ENCODE measurements at regions not wholly inside any gene's neighbourhood (a gene's known extent, or its start where the extent isn't known, plus 50 kb on each side); places are given as distances from the start of the nearest gene placed in this dataset.

DNA sequence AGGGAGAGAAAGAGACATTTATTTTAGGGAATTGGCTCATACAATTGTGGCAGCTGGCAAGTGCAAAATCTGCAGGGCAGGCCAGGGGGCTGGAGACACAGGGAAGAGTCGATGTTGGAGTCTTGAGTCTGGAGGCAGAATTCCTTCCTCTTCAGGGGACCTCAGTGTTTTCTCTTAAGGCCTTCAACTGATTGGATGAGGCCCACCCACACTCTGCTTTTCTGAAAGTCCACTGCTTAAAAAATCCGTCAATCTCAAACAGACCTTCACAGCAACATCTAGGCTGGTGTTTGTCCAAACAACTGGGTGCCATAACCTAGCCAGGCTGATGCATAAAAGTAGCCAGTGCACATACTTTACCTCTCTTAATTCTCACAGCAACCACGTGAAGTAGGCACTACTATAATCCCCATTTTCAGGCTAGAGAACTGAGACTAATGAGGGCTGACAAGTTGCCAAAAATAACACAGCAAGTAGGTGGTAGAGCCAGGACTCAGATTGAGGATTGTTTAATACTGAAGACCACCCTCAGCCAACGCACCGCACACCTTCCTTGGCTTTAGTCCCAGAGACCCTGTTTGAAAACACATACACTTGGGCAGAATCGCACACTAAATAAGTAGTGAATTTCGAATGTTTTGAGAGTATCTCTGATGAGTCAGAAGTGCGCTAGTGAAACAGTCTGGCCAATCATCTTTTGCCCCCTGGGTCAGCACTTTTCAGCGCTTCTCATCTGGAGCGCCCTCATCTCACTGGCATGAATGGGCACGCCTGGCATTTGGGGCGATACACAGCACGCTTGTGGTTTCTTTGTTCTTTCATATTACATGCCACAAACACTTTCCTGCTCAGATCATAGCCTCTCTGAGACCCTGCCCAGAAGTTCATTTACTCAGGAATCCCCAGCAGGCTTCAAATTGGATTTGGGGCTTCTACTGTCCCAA is 591.4 kb downstream of the CCDC171 start:
- TF ChIP-seq, protein P1, sequence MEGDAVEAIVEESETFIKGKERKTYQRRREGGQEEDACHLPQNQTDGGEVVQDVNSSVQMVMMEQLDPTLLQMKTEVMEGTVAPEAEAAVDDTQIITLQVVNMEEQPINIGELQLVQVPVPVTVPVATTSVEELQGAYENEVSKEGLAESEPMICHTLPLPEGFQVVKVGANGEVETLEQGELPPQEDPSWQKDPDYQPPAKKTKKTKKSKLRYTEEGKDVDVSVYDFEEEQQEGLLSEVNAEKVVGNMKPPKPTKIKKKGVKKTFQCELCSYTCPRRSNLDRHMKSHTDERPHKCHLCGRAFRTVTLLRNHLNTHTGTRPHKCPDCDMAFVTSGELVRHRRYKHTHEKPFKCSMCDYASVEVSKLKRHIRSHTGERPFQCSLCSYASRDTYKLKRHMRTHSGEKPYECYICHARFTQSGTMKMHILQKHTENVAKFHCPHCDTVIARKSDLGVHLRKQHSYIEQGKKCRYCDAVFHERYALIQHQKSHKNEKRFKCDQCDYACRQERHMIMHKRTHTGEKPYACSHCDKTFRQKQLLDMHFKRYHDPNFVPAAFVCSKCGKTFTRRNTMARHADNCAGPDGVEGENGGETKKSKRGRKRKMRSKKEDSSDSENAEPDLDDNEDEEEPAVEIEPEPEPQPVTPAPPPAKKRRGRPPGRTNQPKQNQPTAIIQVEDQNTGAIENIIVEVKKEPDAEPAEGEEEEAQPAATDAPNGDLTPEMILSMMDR (optimal IDR thresholded peaks at IDR 0.05 in 1 of 3, IDR thresholded peaks at IDR 0.05 in 1 of 3, conservative IDR thresholded peaks at IDR 0.05 in 1 of 3; ENCODE audit: extremely low read depth in 1 of 3, insufficient read depth in 2 of 3, low read length in 3 of 3) = no peak
- no peak for TF ChIP-seq EZH2 (IDR thresholded peaks at IDR 0.05; ENCODE audit: low read length)
